ENCODE measurements at regions not wholly inside any gene's neighbourhood (a gene's known extent, or its start where the extent isn't known, plus 50 kb on each side); places are given as distances from the start of the nearest gene placed in this dataset.
"Not testable (repeated sequence)": the region's sequence is repeated elsewhere in the genome, so short reads cannot be mapped to it uniquely, and the experiment has no call there.

DNA sequence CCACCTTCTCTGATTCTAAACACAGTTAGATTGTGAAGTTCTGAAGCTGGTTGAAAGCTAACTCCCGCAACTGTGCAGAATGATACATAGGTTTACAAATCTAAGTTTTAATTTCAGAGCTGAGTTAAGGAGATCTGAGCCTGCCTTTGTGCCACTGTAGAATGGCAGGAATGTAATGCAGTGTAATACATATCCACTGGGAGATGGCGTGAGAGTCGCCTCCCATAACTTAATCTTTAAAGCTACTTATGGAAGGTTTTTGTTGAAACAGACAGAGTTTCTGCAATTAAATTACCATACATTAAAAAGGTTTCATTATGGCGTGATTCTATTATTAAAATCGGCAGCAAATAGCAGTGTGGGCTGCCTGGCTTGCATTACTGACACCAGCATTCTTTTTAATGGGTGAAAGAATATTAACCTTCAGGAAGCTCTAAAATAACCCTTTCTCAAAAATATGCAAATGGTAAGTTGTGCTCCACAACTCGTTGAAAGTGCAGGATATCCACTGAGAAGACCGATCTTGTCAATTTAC is 257.4 kb downstream of the OLFM4 start:
- DNase-seq (no peak), ATAC-seq (no peak)
- intact Hi-C loops (cut with DNase I), result no loop called here
- H3K9me3 ChIP-seq, result no peaks in the 10 kb centered on the region
- no peak overlapping the region for H3K27ac ChIP-seq
- H3K4me3 ChIP-seq, result no peak overlapping the region
- 41 to 54% (median 42%) methylated on average over 7 of the region's 7 CpGs for WGBS, 3 donors
- no peaks in the 10 kb centered on the region for H3K4me1 ChIP-seq
- no peaks in the 10 kb centered on the region for H3K36me3 ChIP-seq (ENCODE audit: insufficient read depth in 1 of 2, low read depth in 1 of 2)
- TF ChIP-seq, protein P1, sequence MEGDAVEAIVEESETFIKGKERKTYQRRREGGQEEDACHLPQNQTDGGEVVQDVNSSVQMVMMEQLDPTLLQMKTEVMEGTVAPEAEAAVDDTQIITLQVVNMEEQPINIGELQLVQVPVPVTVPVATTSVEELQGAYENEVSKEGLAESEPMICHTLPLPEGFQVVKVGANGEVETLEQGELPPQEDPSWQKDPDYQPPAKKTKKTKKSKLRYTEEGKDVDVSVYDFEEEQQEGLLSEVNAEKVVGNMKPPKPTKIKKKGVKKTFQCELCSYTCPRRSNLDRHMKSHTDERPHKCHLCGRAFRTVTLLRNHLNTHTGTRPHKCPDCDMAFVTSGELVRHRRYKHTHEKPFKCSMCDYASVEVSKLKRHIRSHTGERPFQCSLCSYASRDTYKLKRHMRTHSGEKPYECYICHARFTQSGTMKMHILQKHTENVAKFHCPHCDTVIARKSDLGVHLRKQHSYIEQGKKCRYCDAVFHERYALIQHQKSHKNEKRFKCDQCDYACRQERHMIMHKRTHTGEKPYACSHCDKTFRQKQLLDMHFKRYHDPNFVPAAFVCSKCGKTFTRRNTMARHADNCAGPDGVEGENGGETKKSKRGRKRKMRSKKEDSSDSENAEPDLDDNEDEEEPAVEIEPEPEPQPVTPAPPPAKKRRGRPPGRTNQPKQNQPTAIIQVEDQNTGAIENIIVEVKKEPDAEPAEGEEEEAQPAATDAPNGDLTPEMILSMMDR (IDR thresholded peaks at IDR 0.05), result no peak
- H3K27me3 ChIP-seq (ENCODE audit: insufficient read depth in 3 of 3, low read length in 2 of 3), result no peaks in the 10 kb centered on the region

DNA sequence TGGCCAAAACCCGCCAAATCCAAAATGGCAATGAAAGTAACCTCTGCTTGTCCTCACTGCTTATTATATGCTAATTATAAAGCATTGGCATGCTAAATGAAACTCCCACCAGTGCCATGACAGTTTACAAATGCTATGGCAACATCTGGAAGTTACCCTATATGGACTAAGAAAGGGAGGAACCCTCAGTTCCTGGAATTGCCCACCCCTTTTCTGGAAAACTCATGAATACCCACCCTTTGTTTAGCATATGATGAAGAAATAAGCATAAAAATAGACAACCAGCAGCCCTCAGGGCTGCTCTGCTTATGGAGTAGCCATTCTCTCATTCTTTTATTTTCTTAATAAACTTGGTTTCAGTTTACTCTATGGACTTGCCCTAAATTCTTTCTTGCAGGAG is 269.8 kb downstream of the OLFM4 start:
- TF ChIP-seq, protein P1 (IDR thresholded peaks at IDR 0.05), result no peak
- ATAC-seq (no peak), DNase-seq (no peak)
- H3K36me3 ChIP-seq (ENCODE audit: insufficient read depth in 1 of 2, low read depth in 1 of 2), result no peaks in the 10 kb centered on the region
- no peak overlapping the region for H3K27ac ChIP-seq
- 85 to 91% (median 90%) methylated on average over 1 of the region's 1 CpG for WGBS, 3 donors
- H3K4me3 ChIP-seq, result no peak overlapping the region
- no peaks in the 10 kb centered on the region for H3K4me1 ChIP-seq
- peaks cover 0 to 3% (median 0%) of the 10 kb centered on the region in 3 donors for H3K27me3 ChIP-seq (ENCODE audit: insufficient read depth in 3 of 3, low read length in 2 of 3)
- intact Hi-C loops (cut with DNase I), result no loop called here
- no peaks in the 10 kb centered on the region for H3K9me3 ChIP-seq

GRCh38 chr13:53301449-53301848 is 272.8 kb downstream of the OLFM4 start:
- Histone ChIP-seq H3K36me3 (ENCODE audit: insufficient read depth in 1 of 2, low read depth in 1 of 2) (no peaks in the 10 kb centered on the region), H3K4me1 (no peaks in the 10 kb centered on the region), H3K4me3 (no peak overlapping the region), H3K27ac (no peak overlapping the region), H3K27me3 (ENCODE audit: insufficient read depth in 3 of 3, low read length in 2 of 3) (peaks cover 0 to 3% (median 0%) of the 10 kb centered on the region in 3 donors), H3K9me3 (no peaks in the 10 kb centered on the region)
- no peak for DNase-seq
- intact Hi-C loops (cut with DNase I), result no loop called here
- TF ChIP-seq, protein P1 (IDR thresholded peaks at IDR 0.05), result no peak
- ATAC-seq, result no peak
- WGBS, 3 donors, result 23 to 35% (median 31%) methylated on average over 3 of the region's 3 CpGs

- H3K36me3 ChIP-seq (ENCODE audit: insufficient read depth in 1 of 2, low read depth in 1 of 2); DNase-seq; H3K27me3 ChIP-seq (ENCODE audit: insufficient read depth in 3 of 3, low read length in 2 of 3); H3K27ac ChIP-seq; H3K4me1 ChIP-seq; intact Hi-C loops (cut with DNase I); H3K4me3 ChIP-seq; H3K9me3 ChIP-seq; ATAC-seq: not testable (repeated sequence)
- 84 to 90% (median 85%) methylated on average over 1 of the region's 1 CpG for WGBS, 3 donors
Observed at GRCh38 chr13:53305419-53305818, 276.8 kb downstream of the OLFM4 start.

- Histone ChIP-seq H3K4me3 (no peak overlapping the region), H3K4me1 (no peaks in the 10 kb centered on the region), H3K9me3 (no peaks in the 10 kb centered on the region), H3K36me3 (ENCODE audit: insufficient read depth in 1 of 2, low read depth in 1 of 2) (no peaks in the 10 kb centered on the region), H3K27ac (no peak overlapping the region), H3K27me3 (ENCODE audit: insufficient read depth in 3 of 3, low read length in 2 of 3) (peaks cover 0 to 2% (median 0%) of the 10 kb centered on the region in 3 donors)
- 75 to 78% (median 75%) methylated on average over 4 of the region's 4 CpGs for WGBS, 3 donors
- intact Hi-C loops (cut with DNase I), result no loop called here
- TF ChIP-seq, protein P1 (IDR thresholded peaks at IDR 0.05), result no peak
- DNase-seq (no peak), ATAC-seq (no peak)
Observed at GRCh38 chr13:53310786-53311185, 282.2 kb downstream of the OLFM4 start.

Measured in psoas muscle (tissue), 7 donors.